GM18873 (cell line): ENCODE measurements at regions not wholly inside any gene's neighbourhood (a gene's known extent, or its start where the extent isn't known, plus 50 kb on each side); places are given as distances from the start of the nearest gene placed in this dataset.

Source experiments
- ATAC-seq: cut with Tn5 transposase; IDR thresholded peaks from one replicate; pipeline ENCODE4 v1.9.1; 2021; ENCODE audit warnings: mild to moderate bottlenecking, moderate library complexity, moderate number of reproducible peaks; ENCODE audit not compliant: unreplicated experiment, low FRiP score

DNA sequence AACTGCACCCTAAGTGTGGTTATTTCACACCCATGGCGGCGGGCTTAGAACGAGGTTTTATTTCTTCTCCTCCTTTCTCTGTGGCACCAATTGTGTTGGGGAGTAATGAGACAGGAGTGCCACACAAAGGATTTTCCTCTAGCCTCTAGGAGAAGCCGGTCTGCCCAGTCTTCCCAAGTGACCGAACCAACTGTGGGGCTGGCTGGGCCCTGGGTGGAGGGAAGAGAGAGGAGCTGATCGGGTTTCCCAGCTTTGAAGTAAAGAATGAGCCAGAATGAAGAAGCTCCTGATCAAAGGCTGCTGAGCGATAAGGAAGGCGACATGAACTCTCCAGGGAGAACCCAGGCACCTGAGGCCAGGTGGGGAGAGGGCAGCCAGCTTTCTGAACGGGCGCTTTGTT, 616.0 kb upstream of the BTBD3 start:
- ATAC-seq, result no peak

DNA sequence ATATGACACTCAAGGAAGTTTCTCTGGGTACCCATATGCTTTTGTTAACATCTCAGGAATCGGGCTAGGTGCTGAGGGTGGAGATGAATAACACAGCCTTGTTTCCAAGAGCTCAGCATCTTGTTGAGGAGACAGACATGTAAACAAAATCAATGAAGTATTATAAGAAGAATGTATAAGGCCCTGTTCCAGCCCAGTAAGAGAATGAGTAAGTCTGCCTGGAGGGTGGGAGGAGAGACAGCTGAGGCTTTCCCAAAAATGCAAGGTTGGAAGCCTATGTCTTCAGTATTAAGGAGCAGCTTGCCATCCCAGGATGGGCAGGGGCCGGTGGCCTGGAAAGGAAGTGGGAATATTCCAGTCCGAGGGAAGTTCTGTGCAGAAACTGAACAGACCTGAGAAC, 615.3 kb upstream of the BTBD3 start:
- ATAC-seq, result no peak

DNA sequence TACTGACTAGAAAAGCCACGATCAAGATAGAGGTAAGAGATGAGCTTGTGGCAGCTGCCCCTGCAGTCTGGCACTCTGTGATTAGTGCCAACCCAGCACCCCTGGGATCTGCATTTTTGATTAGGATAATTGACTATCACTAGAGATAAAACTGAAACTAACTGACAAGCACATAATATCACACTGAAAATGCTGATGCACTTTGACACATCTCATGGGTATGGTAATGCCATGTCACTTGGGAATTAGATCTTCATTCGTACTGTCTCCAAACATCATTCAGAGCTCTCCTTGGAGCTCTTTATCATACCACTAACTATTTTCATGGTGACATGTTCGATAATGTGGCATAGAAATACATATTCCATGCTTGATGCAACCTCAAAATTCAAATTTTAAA, 612.9 kb upstream of the BTBD3 start:
- no peak for ATAC-seq

GRCh38 chr20:11305406-11305805, 612.3 kb upstream of the BTBD3 start:
- ATAC-seq, result no peak

- ATAC-seq, result no peak
These were observed 606.0 kb upstream of the BTBD3 start for GRCh38 chr20:11311659-11312224.

DNA sequence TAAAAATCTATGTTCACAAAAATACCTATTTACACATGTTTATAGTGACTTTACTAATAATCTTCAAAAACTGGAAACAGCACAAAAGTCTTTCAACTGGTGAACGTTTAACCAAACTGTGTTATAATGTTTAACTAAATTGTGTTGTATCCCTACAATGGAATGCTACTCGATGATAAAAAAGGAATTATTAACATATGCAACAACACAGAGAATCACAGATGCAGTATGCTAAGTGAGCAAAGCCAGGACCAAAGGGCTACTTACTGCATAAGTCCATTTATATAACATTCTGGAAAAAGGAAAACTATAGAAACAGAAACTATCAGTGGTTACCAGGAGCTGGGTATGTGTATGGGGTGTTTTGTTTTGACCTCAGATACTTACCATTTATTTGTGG, 602.2 kb upstream of the BTBD3 start:
- ATAC-seq, result no peak

DNA sequence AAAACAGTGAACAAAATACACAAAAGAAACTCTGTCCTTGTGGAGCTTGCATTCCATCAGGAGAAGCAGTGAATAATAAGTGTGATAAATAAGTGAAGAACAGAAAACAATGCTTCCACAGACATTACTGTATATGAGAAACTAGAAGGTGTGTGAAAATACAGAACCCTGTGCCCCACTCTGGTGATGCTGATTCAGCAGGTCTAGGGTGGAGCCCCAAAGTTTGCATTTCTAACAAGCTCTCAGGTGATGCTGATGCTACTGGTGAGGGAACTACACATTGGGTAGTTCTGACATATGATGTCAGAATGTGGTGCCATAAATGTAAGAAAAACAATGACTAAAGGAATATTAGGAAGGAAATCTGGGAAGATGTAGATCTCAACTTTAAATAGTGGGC, 601.4 kb upstream of the BTBD3 start:
- no peak for ATAC-seq

- no peak for ATAC-seq
These were observed 597.7 kb upstream of the BTBD3 start for GRCh38 chr20:11320033-11320432.

DNA sequence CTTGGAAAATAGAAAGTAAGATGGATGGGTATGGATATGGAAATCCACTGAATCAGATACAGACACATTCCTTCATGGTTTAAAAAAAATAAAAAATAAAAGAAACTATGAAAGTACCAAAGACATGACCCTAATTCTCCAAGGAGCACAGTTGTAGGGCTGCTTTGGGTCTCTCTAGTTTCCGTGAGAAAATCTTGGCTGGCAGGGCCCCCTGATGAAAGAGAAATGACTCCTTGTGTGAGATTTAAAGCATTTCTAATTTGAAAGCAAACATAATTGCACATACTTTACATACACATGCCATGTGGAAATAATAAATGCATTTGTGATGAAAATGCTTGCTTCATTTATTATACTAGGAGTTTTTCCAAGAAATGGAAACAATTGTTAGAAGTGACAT, 593.9 kb upstream of the BTBD3 start:
- ATAC-seq, result no peak

DNA sequence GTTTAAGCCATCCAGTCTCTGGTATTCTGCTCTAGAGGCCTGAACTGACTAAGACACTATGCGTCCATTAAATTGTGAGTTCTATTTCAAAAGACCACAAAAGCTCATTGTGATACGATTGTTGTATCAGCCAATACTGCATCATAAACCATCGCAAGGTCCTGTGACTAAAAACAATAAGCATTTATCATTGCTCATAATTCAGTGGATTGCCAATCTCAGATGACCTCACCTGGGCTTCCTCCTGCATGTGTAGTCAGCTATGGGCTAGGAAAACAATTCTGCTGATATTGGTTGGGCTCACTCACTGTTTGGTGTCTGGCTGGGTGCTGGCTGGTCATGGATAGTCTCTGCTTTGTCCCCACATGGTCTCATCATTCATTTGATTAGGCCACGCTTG, 592.7 kb upstream of the BTBD3 start:
- ATAC-seq, result no peak

DNA sequence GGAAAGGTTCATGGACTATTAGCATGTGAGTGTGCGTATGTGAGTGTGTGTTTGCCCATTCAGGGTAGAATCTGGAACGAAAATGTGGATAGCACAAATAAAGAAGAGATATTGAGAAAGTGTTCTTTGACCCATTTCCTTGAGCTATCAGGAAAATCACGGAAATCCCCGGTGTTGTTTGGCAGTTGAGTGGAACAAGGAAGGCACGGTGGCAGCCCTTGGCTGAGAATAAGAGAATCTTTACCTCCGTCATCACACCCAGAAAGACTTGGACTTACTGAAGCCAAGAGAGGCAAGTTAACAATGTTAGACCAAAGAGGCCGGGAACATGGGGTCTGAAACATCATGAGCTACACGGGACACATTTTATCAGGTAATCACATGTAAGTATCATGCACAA, 588.9 kb upstream of the BTBD3 start:
- ATAC-seq, result no peak

GRCh38 chr20:11329271-11329670, 588.4 kb upstream of the BTBD3 start:
- no peak for ATAC-seq

DNA sequence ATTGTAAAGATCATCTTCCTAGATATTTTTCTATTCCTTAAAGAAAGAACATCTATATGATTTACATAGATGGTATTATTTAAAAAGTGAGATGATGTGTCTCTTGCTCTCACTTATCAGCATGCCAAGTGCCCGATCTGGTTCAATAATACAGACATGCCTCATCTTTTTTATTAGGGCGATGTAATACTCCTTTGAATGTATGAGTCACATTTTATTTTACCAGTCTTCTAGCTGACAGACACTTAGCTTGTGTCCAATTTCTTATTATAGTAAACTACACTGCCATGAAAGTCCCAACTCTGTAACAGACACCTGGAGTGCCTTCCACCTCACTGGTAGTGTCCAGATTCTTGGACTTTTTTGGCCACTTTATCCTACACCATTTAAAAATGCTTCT, 586.6 kb upstream of the BTBD3 start:
- no peak for ATAC-seq

DNA sequence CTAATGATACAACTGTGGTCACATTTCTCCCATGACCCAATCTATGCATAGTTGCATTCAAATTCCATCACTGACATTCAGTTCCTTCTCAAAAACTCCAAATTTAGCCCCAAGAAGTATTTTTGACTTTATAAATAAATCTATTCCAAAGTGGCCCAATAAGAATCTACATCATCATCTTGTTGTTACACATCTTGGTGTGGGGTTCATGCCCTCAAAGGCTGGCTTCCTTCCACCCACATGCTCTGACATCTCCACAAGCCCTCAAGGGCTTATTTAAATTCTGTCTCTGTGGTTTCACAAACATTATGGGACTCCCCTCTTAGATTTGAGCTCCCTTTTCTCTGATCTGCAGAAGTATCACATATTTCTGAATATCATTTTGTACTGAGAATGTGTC, 585.3 kb upstream of the BTBD3 start:
- ATAC-seq, result no peak

GRCh38 chr20:11333634-11334033, 584.1 kb upstream of the BTBD3 start:
- no peak for ATAC-seq

DNA sequence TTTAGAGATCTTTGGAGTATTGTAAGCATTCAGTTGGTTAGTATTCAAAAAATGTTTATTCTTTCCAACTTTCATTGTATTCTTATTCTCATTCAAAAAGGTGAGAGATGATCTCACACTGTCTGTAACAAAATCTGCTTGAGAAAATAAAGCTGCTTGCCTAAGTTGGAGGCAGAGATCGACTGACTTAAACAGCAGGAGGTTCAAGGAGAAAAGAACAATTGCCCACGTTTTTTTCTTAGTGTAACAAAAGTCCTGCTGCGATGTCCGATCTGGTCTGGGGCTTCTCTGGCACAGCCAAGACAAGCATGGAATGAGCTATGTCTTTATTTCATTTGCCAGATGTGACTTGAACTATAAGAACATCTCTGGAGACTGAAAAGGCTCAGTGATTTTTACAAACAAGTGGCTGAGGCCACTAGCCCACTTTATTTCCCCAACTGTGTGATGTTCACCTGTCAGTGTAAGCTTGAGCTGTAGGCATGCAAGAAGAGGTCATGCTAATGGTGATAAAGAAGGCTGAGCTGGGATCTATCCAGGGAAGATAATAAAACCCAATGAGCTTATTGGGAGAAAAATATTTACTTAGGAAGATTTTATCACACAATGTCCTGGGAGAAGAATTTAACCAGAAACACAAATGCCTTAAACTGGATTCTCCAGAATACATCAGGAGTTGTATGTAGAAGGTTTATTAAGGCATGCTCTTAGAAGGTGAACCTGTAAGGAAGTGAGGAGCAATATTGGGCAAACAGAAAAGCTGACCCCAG, 580.1 kb upstream of the BTBD3 start:
- no peak for ATAC-seq

GRCh38 chr20:11338496-11339306, 579.0 kb upstream of the BTBD3 start:
- ATAC-seq, result no peak

- no peak for ATAC-seq
These were observed 572.8 kb upstream of the BTBD3 start for GRCh38 chr20:11344939-11345338.

- ATAC-seq, result no peak
These were observed 570.0 kb upstream of the BTBD3 start for GRCh38 chr20:11347738-11348137.

- no peak for ATAC-seq
These were observed 567.3 kb upstream of the BTBD3 start for GRCh38 chr20:11350126-11351005.

GRCh38 chr20:11352041-11352440, 565.7 kb upstream of the BTBD3 start:
- no peak for ATAC-seq
